A204.1 (cell line): ENCODE measurements at regions not wholly inside any gene's neighbourhood (a gene's known extent, or its start where the extent isn't known, plus 50 kb on each side); places are given as distances from the start of the nearest gene placed in this dataset.

Experiments
- FAIRE-seq: peaks from 2 replicates; lab custom pipeline; 2012; peaks lifted over from hg19 to GRCh38; lab: Jason Lieb, UNC

DNA sequence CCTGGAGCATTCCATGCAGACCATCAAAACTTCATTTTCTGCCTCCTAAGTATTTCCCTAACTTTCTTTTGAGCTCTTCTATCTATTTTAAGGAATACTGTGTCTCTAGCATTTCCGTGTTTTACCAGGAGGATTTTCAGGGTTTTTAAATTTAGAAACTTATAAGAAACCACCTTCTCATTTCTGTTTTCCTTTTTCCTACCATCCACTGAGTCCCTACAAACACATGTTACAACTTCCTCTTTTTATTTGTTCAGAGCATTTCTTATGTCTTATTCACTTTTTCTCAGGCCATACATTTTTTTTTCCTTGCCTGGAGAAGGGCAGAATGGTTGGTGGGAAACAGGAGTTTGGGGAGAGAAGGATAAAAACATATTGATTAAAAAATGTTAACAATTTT, 130.0 kb upstream of the BMP5 start:
- FAIRE-seq: no peak

- FAIRE-seq: no peak
Measured at GRCh38 chr6:56004426-56004825, 129.0 kb upstream of the BMP5 start.

GRCh38 chr6:56003616-56004015, 128.2 kb upstream of the BMP5 start:
- FAIRE-seq: no peak

- FAIRE-seq: no peak
Measured at GRCh38 chr6:56002336-56002735, 126.9 kb upstream of the BMP5 start.

- no peak for FAIRE-seq
Measured at GRCh38 chr6:55998576-55998975, 123.2 kb upstream of the BMP5 start.

GRCh38 chr6:55997223-55997874, 122.0 kb upstream of the BMP5 start:
- FAIRE-seq: no peak

DNA sequence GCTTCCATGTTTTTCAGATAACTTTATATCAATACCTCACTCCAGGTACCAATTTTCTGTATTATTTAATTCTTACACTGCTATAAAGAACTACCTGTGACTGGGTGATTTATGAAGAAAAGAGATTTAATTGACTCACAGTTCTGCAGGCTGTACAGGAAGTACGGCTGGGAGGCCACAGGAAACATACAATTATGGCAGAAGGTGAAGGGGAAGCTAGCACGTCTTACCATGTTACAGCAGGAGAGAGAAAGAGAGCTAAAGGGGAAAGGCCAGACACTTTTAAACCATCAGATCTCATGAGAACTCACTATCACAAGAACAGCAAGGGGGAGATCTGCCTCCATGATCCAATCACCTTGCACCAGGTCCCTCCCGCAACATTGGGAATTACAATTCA, 119.1 kb upstream of the BMP5 start:
- FAIRE-seq: no peak

DNA sequence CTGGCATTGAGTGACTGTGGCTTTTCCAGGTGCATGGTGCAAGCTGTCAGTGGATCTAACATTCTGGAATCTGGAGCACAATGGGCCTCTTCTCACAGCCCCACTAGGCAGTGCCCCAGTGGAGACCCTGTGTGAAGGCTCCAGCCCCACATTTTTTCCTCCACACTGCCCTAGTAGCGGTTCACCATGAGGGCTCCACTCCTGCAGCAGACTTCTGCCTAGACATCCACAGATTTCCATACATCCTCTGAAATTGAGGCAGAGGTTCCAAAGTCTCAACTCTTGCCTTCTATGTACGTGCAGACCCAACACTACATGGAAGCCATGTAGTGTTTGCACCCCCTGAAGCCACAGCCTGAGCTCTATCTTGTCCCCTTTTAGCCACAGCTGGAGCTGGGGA, 118.0 kb upstream of the BMP5 start:
- FAIRE-seq: no peak

DNA sequence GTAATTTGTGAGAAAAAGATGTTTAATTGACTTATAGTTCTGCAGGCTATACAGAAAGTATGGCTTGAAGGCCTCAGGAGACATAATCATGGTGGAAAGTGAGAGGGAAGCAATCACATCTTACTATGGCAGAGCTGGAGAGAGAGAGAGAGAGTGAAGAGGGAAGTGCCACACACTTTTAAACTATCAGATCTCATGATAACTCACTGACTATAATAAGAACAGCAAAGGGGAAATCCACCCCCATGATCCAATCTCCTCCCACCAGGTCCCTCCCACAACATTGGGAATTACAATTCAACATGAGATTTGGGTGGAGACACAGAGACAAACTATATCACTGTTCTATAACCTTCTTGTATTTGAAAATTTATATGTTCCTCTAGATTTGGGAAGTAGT, 117.2 kb upstream of the BMP5 start:
- FAIRE-seq: no peak

- no peak for FAIRE-seq
Measured at GRCh38 chr6:55985309-55985708, 109.9 kb upstream of the BMP5 start.

DNA sequence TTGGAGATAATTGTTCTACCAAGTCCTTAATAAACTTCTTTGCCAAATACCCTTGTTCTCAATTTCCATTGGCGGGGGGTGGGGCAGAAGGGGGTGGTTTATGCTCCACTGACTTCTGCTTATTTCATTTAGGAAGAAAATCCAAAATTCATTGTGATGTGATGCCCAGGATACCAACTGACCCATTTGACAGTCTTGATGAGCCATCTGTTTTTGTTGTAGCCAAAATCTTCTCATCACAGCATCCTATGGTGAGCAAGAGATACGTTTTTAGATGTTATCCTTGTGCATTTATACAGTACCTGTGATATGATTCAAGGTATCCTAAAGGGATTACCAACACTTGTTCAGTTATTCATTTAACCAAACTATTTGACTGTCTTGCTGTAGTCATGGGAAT, 108.5 kb upstream of the BMP5 start:
- no peak for FAIRE-seq

DNA sequence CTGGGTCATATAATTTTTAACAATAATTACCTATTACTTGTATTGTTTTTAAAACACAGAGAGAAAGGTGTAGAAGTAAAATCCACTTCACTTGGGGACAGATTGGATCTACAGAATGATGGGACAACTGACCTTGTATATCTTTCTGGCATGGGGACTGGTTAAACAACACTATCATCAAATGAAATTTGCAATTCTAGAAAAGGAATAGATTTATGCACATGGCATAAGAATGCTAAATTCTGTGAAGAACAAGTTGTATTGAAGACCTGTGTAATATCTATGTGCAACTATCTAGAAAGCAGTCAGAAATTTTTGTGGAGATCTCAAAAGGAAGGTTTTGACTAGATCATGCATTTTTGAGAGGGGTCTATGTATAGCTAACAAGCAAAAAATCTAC, 106.3 kb upstream of the BMP5 start:
- FAIRE-seq: no peak

- FAIRE-seq: peak; percentile 89
Measured at GRCh38 chr6:55980627-55981211, 105.3 kb upstream of the BMP5 start.

GRCh38 chr6:55979526-55979925, 104.1 kb upstream of the BMP5 start:
- no peak for FAIRE-seq

GRCh38 chr6:55977959-55978665, 102.7 kb upstream of the BMP5 start:
- FAIRE-seq: no peak

- FAIRE-seq: no peak
Measured at GRCh38 chr6:55974688-55975087, 99.3 kb upstream of the BMP5 start.

DNA sequence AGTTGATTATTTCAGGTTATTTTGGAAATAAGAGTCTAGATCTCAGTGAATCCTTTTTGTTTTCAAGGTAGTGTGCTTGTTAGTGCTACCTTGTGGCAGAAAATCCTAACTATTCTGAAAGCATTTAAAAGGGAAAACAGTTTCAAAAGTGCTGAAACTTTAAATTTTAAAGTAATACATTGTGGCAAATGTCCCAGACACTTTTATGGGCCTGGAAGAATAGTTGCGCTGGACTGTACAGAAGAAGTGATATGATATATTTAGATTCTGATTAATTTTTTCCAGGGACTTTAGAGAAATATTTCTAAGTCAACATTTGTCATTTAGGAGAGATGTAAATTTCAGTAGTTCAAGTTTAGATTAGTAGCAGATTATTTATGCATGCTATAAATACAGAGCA, 96.7 kb upstream of the BMP5 start:
- FAIRE-seq: no peak

- no peak for FAIRE-seq
Measured at GRCh38 chr6:55969526-55969925, 94.1 kb upstream of the BMP5 start.

GRCh38 chr6:55968926-55969325, 93.5 kb upstream of the BMP5 start:
- FAIRE-seq: no peak

GRCh38 chr6:55964136-55964535, 88.7 kb upstream of the BMP5 start:
- no peak for FAIRE-seq

GRCh38 chr6:55963301-55963700, 87.9 kb upstream of the BMP5 start:
- FAIRE-seq: no peak

- FAIRE-seq: no peak
Measured at GRCh38 chr6:55960344-55960743, 85.0 kb upstream of the BMP5 start.

GRCh38 chr6:55958790-55959189, 83.4 kb upstream of the BMP5 start:
- no peak for FAIRE-seq

- no peak for FAIRE-seq
Measured at GRCh38 chr6:55957961-55958422, 82.6 kb upstream of the BMP5 start.
